Endothelial cell of umbilical vein (primary cell): ENCODE measurements at regions not wholly inside any gene's neighbourhood (a gene's known extent, or its start where the extent isn't known, plus 50 kb on each side); places are given as distances from the start of the nearest gene placed in this dataset.

Experiments used
- CTCF ChIP-seq, 2 donors: IDR thresholded peaks; 1 replicate in 1 of 2; 2 replicates in 1 of 2; pipeline ENCODE4 v1.5.1; 2011; ENCODE audit warnings: low read length in 2 of 2, mild to moderate bottlenecking in 2 of 2, moderate library complexity in 2 of 2, control low read depth in 1 of 2, inconsistent platforms in 1 of 2, low read depth in 1 of 2; ENCODE audit not compliant: insufficient read depth in 1 of 2; ENCODE audit errors: extremely low read depth in 1 of 2
- EZH2 ChIP-seq: IDR thresholded peaks from 2 replicates; pipeline ENCODE4 v1.6.1; 2012; ENCODE audit warnings: borderline replicate concordance, low read depth, mild to moderate bottlenecking, moderate library complexity, low read length, inconsistent platforms; ENCODE audit not compliant: severe bottlenecking
- FOS ChIP-seq: IDR thresholded peaks from 2 replicates; pipeline ENCODE4 v1.6.1; 2011; ENCODE audit warnings: mild to moderate bottlenecking, low read length, moderate library complexity, borderline replicate concordance; ENCODE audit not compliant: insufficient read depth
- JUN ChIP-seq: IDR thresholded peaks from 2 replicates; pipeline ENCODE4 v1.6.1; 2011; ENCODE audit warnings: borderline replicate concordance, low read depth; ENCODE audit not compliant: insufficient read length, insufficient read depth
- MAX ChIP-seq: IDR thresholded peaks from 2 replicates; pipeline ENCODE4 v1.6.1; 2011; ENCODE audit not compliant: insufficient read depth, insufficient read length
- MYC ChIP-seq: IDR thresholded peaks from one replicate; pipeline ENCODE4 v1.6.1; 2011; ENCODE audit warnings: mild to moderate bottlenecking, low read depth, low read length
- POLR2A ChIP-seq: IDR thresholded peaks from 2 replicates; pipeline ENCODE4 v1.6.1; 2012; ENCODE audit warnings: low read depth, mild to moderate bottlenecking, control low read depth, low read length
- POLR2AphosphoS5 ChIP-seq: IDR thresholded peaks from 2 replicates; pipeline ENCODE4 v1.6.1; 2012; ENCODE audit warnings: low read depth, mild to moderate bottlenecking, control low read depth, low read length, moderate library complexity; ENCODE audit not compliant: insufficient read depth

- TF ChIP-seq POLR2AphosphoS5 = no peak
- no peak for TF ChIP-seq CTCF (IDR thresholded peaks at IDR 0.05; ENCODE audit: extremely low read depth in 1 of 2, insufficient read depth in 1 of 2, low read depth in 1 of 2, low read length in 2 of 2)
- no peak for TF ChIP-seq JUN
- TF ChIP-seq POLR2A = no peak
- TF ChIP-seq EZH2 = no peak
- TF ChIP-seq MAX = no peak
- no peak for TF ChIP-seq FOS
- no peak for TF ChIP-seq MYC
These were observed 1027.0 kb downstream of the ARAP2 start for GRCh38 chr4:35217331-35217730.
